MM.1S (cell line): ENCODE measurements at regions not wholly inside any gene's neighbourhood (a gene's known extent, or its start where the extent isn't known, plus 50 kb on each side); places are given as distances from the start of the nearest gene placed in this dataset.

ENCODE experiments used
- DNase-seq: peaks from one replicate; pipeline ENCODE4 v3.0.0-alpha.2; 2015
- H2AFZ ChIP-seq: fragments of 300-600 bp; sonication (generic); 2 replicates; pipeline ENCODE4 v1.6.0; 2016; ENCODE audit warnings: antibody characterized with exemption, low read length
- H3F3A ChIP-seq: fragments of 300-600 bp; sonication (generic); 2 replicates; pipeline ENCODE4 v1.6.1; 2016; ENCODE audit warnings: mild to moderate bottlenecking, antibody characterized with exemption, low read length, moderate library complexity, mixed read lengths; ENCODE audit not compliant: insufficient read depth
- H3K27ac ChIP-seq: fragments of 300-600 bp; sonication (generic); 2 replicates; pipeline ENCODE4 v1.5.1; 2016; ENCODE audit warnings: mild to moderate bottlenecking, low read length
- H3K27me3 ChIP-seq: fragments of 300-600 bp; sonication (generic); replicated peaks from 2 replicates; pipeline ENCODE4 v1.6.0; 2016; ENCODE audit warnings: low read length; ENCODE audit not compliant: insufficient read depth
- H3K36me3 ChIP-seq: fragments of 300-600 bp; sonication (generic); replicated peaks from 2 replicates; pipeline ENCODE4 v1.6.1; 2016; ENCODE audit warnings: mild to moderate bottlenecking, low read length, mixed read lengths; ENCODE audit not compliant: insufficient read depth
- H3K4me1 ChIP-seq: fragments of 300-600 bp; sonication (generic); 2 replicates; pipeline ENCODE4 v1.6.1; 2016; ENCODE audit warnings: low read length, mixed read lengths
- H3K4me2 ChIP-seq: fragments of 300-600 bp; sonication (generic); 2 replicates; pipeline ENCODE4 v1.6.0; 2016; ENCODE audit warnings: low read depth, low read length
- H3K4me3 ChIP-seq: fragments of 300-600 bp; sonication (generic); 2 replicates; pipeline ENCODE4 v1.5.1; 2016; ENCODE audit warnings: low read length, mixed read lengths
- H3K79me2 ChIP-seq: fragments of 300-600 bp; sonication (generic); 2 replicates; pipeline ENCODE4 v1.6.1; 2016; ENCODE audit warnings: mixed run types, low read length, mixed read lengths
- H3K9ac ChIP-seq: fragments of 300-600 bp; sonication (generic); 2 replicates; pipeline ENCODE4 v1.6.1; 2016; ENCODE audit warnings: low read length, mixed read lengths
- H3K9me2 ChIP-seq: fragments of 300-600 bp; sonication (generic); replicated peaks from 2 replicates; pipeline ENCODE4 v1.6.1; 2016; ENCODE audit warnings: mild to moderate bottlenecking, low read length, mixed read lengths; ENCODE audit not compliant: insufficient read depth
- H3K9me3 ChIP-seq: fragments of 300-600 bp; sonication (generic); replicated peaks from 2 replicates; pipeline ENCODE4 v1.6.1; 2016; ENCODE audit warnings: mild to moderate bottlenecking, low read length, mixed read lengths; ENCODE audit not compliant: insufficient read depth
- H4K20me1 ChIP-seq: fragments of 300-600 bp; sonication (generic); 2 replicates; pipeline ENCODE4 v1.6.1; 2016; ENCODE audit warnings: mild to moderate bottlenecking, low read length, moderate library complexity, mixed read lengths; ENCODE audit not compliant: insufficient read depth
- EZH2 ChIP-seq: fragments of 300-600 bp; sonication (generic); optimal IDR thresholded peaks from 2 replicates; pipeline ENCODE3; 2017; ENCODE audit warnings: low read depth, mild to moderate bottlenecking, antibody characterized with exemption, low read length, mixed read lengths
- EZH2phosphoT487 ChIP-seq: fragments of 300-600 bp; sonication (generic); IDR thresholded peaks from 2 replicates; pipeline ENCODE4 v1.6.1; 2018; ENCODE audit warnings: antibody characterized with exemption, low read length
- TF ChIP-seq, protein P1 (sequence below): fragments of 300-600 bp; sonication (generic); IDR thresholded peaks from 2 replicates; pipeline ENCODE4 v1.5.1; 2016; ENCODE audit warnings: antibody characterized with exemption, low read length, mixed read lengths

- Histone ChIP-seq H3K4me3 (no peak overlapping the region), H3K4me1 (0 out of 2 replicates have a peak, but pooled peaks cover 8% of the 10 kb centered on the region), H3K27me3 (no peaks in the 10 kb centered on the region), H3F3A (no peaks in the 10 kb centered on the region), H4K20me1 (no peaks in the 10 kb centered on the region), H2AFZ (no peak overlapping the region), H3K36me3 (no peaks in the 10 kb centered on the region), H3K79me2 (no peaks in the 10 kb centered on the region), H3K9me2 (no peaks in the 10 kb centered on the region), H3K9me3 (no peaks in the 10 kb centered on the region), H3K4me2 (no peak overlapping the region), H3K9ac (no peak overlapping the region), H3K27ac (no peak overlapping the region)
- no peak for DNase-seq
- TF ChIP-seq EZH2, result no peak
These were observed 147.0 kb upstream of the CTSO start for GRCh38 chr4:156100651-156101050.

GRCh38 chr4:156098805-156099204, 145.1 kb upstream of the CTSO start:
- Histone ChIP-seq H2AFZ (no peak overlapping the region), H3K9me2 (no peaks in the 10 kb centered on the region), H3K36me3 (no peaks in the 10 kb centered on the region), H3K4me1 (0 out of 2 replicates have a peak, but pooled peaks cover 8% of the 10 kb centered on the region), H3K4me2 (no peak overlapping the region), H4K20me1 (no peaks in the 10 kb centered on the region), H3K27ac (no peak overlapping the region), H3K9ac (no peak overlapping the region), H3F3A (no peaks in the 10 kb centered on the region), H3K27me3 (no peaks in the 10 kb centered on the region), H3K4me3 (no peak overlapping the region), H3K79me2 (no peaks in the 10 kb centered on the region), H3K9me3 (no peaks in the 10 kb centered on the region)
- no peak for TF ChIP-seq EZH2
- TF ChIP-seq EZH2phosphoT487, result no peak
- TF ChIP-seq, protein P1, sequence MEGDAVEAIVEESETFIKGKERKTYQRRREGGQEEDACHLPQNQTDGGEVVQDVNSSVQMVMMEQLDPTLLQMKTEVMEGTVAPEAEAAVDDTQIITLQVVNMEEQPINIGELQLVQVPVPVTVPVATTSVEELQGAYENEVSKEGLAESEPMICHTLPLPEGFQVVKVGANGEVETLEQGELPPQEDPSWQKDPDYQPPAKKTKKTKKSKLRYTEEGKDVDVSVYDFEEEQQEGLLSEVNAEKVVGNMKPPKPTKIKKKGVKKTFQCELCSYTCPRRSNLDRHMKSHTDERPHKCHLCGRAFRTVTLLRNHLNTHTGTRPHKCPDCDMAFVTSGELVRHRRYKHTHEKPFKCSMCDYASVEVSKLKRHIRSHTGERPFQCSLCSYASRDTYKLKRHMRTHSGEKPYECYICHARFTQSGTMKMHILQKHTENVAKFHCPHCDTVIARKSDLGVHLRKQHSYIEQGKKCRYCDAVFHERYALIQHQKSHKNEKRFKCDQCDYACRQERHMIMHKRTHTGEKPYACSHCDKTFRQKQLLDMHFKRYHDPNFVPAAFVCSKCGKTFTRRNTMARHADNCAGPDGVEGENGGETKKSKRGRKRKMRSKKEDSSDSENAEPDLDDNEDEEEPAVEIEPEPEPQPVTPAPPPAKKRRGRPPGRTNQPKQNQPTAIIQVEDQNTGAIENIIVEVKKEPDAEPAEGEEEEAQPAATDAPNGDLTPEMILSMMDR, result no peak
- DNase-seq, result no peak

GRCh38 chr4:156085100-156085499, 131.4 kb upstream of the CTSO start:
- no peak overlapping the region for H3K9ac ChIP-seq
- no peaks in the 10 kb centered on the region for H3K79me2 ChIP-seq
- no peak for DNase-seq
- H3K36me3 ChIP-seq, result no peaks in the 10 kb centered on the region
- no peak overlapping the region for H3K4me3 ChIP-seq
- H4K20me1 ChIP-seq, result no peaks in the 10 kb centered on the region; the same call in 1 of the 2 replicates
- H3K27me3 ChIP-seq, result no peaks in the 10 kb centered on the region
- no peak overlapping the region for H3K27ac ChIP-seq
- no peaks in the 10 kb centered on the region for H3F3A ChIP-seq
- no peaks in the 10 kb centered on the region for H3K9me2 ChIP-seq
- no peak overlapping the region for H3K4me2 ChIP-seq
- no peak for TF ChIP-seq EZH2
- TF ChIP-seq, protein P1, result no peak
- no peak for TF ChIP-seq EZH2phosphoT487
- no peak overlapping the region for H2AFZ ChIP-seq
- no peaks in the 10 kb centered on the region for H3K4me1 ChIP-seq
- no peaks in the 10 kb centered on the region for H3K9me3 ChIP-seq

DNA sequence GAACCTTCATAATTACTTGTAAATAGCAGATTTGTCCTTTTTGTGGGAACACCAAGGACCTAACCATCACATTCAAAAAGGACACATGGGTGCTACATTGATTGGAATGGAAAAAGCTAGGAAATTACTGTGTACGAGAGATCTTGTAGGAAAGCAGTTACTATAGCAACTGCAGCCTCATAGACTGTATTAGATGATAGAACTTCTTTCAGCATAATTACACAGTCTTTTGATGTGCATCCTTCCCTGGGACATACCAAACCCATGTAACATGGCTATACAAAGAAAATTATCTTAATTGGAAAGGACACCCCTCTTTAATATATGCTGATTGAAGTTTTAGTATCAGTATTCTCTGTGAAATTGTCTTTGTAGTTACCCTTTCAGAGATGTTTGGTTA, 130.7 kb upstream of the CTSO start:
- H4K20me1 ChIP-seq, result no peaks in the 10 kb centered on the region
- no peaks in the 10 kb centered on the region for H3K36me3 ChIP-seq
- no peak overlapping the region for H3K4me2 ChIP-seq
- no peak for DNase-seq
- no peak overlapping the region for H3K9ac ChIP-seq
- TF ChIP-seq EZH2, result no peak
- TF ChIP-seq, protein P1, result no peak
- TF ChIP-seq EZH2phosphoT487, result no peak
- no peak overlapping the region for H3K27ac ChIP-seq
- H3F3A ChIP-seq, result no peaks in the 10 kb centered on the region
- H3K4me1 ChIP-seq, result no peaks in the 10 kb centered on the region
- H3K4me3 ChIP-seq, result no peak overlapping the region
- H3K27me3 ChIP-seq, result no peaks in the 10 kb centered on the region
- H3K9me2 ChIP-seq, result no peaks in the 10 kb centered on the region
- H3K79me2 ChIP-seq, result no peaks in the 10 kb centered on the region
- no peaks in the 10 kb centered on the region for H3K9me3 ChIP-seq
- no peak overlapping the region for H2AFZ ChIP-seq
